ENCODE measurements at regions not wholly inside any gene's neighbourhood (a gene's known extent, or its start where the extent isn't known, plus 50 kb on each side); places are given as distances from the start of the nearest gene placed in this dataset.
A peak's percentile ranks its signal among the peaks of the same experiment; 100 is the strongest.

DNA sequence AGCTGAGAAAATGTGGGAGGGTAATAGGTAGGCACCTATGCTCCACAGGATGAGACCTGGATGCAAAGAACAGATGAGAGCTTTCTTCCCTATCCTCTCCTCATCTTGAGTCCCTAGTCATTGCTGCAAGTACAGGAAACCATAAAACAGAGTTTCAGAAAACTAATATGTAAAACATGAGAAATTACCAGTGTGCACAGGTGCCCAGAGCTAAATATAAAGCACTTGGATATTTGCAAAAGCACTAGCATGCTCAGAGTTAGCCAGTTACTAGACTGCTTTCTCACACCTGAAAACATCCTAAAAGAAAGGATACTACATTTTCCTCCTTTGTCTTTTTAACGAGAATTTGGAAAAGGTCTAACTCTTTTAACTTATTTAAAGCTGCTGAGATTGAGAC, 324.3 kb downstream of the DAD1 start:
- H3K36me3 ChIP-seq (ENCODE audit: low read depth, low read length) = no peaks in the 10 kb centered on the region
- ATAC-seq = no peak
- no peak for DNase-seq
- no peaks in the 10 kb centered on the region for H3K27me3 ChIP-seq (ENCODE audit: low read length)
- BruUV-seq (replicated peaks) = no TSS peak
- peaks cover 73% of the 10 kb centered on the region for H3K4me1 ChIP-seq (ENCODE audit: insufficient read depth, low read length)
- ChIA-PET CTCF (no interaction called here), POLR2A (ENCODE audit: unreplicated experiment) (no interaction called here)
- peak overlapping the region; percentile 76; the same call in 1 of the 2 replicates for H3K27ac ChIP-seq (ENCODE audit: low read length)
- H3K9ac ChIP-seq (ENCODE audit: low read length) = no peak overlapping the region
- intact Hi-C loops (cut with micrococcal nuclease) = no loop called here
- no peaks in the 10 kb centered on the region for H3K79me2 ChIP-seq (ENCODE audit: low read length)
- no peaks in the 10 kb centered on the region for H3K9me3 ChIP-seq (ENCODE audit: low read length)
- no peaks in the 10 kb centered on the region for H3K9me2 ChIP-seq (replicated peaks; ENCODE audit: low read length)
- H4K20me1 ChIP-seq (ENCODE audit: low read length) = no peaks in the 10 kb centered on the region
- H3K4me2 ChIP-seq (ENCODE audit: low read length) = peak overlapping the region; percentile 74
- no peak for TF ChIP-seq EZH2phosphoT487 (IDR thresholded peaks at IDR 0.05; ENCODE audit: borderline replicate concordance, low read length)
- TF ChIP-seq, protein P1, sequence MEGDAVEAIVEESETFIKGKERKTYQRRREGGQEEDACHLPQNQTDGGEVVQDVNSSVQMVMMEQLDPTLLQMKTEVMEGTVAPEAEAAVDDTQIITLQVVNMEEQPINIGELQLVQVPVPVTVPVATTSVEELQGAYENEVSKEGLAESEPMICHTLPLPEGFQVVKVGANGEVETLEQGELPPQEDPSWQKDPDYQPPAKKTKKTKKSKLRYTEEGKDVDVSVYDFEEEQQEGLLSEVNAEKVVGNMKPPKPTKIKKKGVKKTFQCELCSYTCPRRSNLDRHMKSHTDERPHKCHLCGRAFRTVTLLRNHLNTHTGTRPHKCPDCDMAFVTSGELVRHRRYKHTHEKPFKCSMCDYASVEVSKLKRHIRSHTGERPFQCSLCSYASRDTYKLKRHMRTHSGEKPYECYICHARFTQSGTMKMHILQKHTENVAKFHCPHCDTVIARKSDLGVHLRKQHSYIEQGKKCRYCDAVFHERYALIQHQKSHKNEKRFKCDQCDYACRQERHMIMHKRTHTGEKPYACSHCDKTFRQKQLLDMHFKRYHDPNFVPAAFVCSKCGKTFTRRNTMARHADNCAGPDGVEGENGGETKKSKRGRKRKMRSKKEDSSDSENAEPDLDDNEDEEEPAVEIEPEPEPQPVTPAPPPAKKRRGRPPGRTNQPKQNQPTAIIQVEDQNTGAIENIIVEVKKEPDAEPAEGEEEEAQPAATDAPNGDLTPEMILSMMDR (conservative IDR thresholded peaks at IDR 0.05; ENCODE audit: low read depth, low read length) = no peak
- no peak for TF ChIP-seq EZH2 (IDR thresholded peaks at IDR 0.05; ENCODE audit: low read length, unreplicated experiment)
- no peaks in the 10 kb centered on the region for H3F3A ChIP-seq (ENCODE audit: low read length, unreplicated experiment)
- peak overlapping the region; percentile 49; the same call in 1 of the 2 replicates for H2AFZ ChIP-seq (ENCODE audit: low read length)
- peak overlapping the region; percentile 19; the same call in 1 of the 2 replicates for H3K4me3 ChIP-seq (ENCODE audit: low read length)

DNA sequence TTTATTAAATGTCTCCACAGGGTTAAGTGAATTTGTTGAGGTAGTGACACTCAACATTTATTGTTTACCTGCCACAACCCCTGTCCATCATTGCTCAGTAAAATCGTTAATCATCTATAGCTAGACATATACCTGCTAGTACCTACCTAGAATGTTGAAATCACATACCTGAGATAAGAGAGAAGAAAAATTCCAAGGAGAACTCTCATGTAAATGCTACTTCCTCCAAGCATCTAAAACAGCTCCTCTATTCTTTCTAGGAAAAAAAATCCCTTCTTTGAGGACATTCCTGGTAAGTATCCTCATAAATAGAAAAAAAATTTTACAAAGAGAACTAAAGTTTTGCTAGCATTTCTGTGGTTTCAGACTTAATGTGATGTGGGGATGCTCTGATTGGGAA, 325.1 kb downstream of the DAD1 start:
- Histone ChIP-seq H3K27ac (ENCODE audit: low read length) (no peak overlapping the region), H3K9ac (ENCODE audit: low read length) (no peak overlapping the region), H3K9me2 (replicated peaks; ENCODE audit: low read length) (no peaks in the 10 kb centered on the region), H3K27me3 (ENCODE audit: low read length) (no peaks in the 10 kb centered on the region), H3K9me3 (ENCODE audit: low read length) (no peaks in the 10 kb centered on the region), H4K20me1 (ENCODE audit: low read length) (no peaks in the 10 kb centered on the region), H3K4me1 (ENCODE audit: insufficient read depth, low read length) (peaks cover 65% of the 10 kb centered on the region), H3K4me3 (ENCODE audit: low read length) (no peak overlapping the region), H3F3A (ENCODE audit: low read length, unreplicated experiment) (no peaks in the 10 kb centered on the region), H3K36me3 (ENCODE audit: low read depth, low read length) (no peaks in the 10 kb centered on the region), H3K79me2 (ENCODE audit: low read length) (no peaks in the 10 kb centered on the region), H2AFZ (ENCODE audit: low read length) (no peak overlapping the region), H3K4me2 (ENCODE audit: low read length) (no peak overlapping the region)
- peak; percentile 34 for DNase-seq
- TF ChIP-seq EZH2phosphoT487 (IDR thresholded peaks at IDR 0.05; ENCODE audit: borderline replicate concordance, low read length) = no peak
- TF ChIP-seq, protein P1 (conservative IDR thresholded peaks at IDR 0.05; ENCODE audit: low read depth, low read length) = no peak
- ATAC-seq = no peak
- CTCF ChIA-PET = interaction anchor here (0.7 kb wide), 1 partner anchor 633 kb away, joined by 3 read pairs; no protein-coding TSS in a partner anchor
- POLR2A ChIA-PET (ENCODE audit: unreplicated experiment) = interaction anchor here (0.6 kb wide), 1 partner anchor 28 kb away, joined by 4 read pairs; no protein-coding TSS in a partner anchor
- intact Hi-C loops (cut with micrococcal nuclease) = no loop called here
- no TSS peak for BruUV-seq (replicated peaks)

DNA sequence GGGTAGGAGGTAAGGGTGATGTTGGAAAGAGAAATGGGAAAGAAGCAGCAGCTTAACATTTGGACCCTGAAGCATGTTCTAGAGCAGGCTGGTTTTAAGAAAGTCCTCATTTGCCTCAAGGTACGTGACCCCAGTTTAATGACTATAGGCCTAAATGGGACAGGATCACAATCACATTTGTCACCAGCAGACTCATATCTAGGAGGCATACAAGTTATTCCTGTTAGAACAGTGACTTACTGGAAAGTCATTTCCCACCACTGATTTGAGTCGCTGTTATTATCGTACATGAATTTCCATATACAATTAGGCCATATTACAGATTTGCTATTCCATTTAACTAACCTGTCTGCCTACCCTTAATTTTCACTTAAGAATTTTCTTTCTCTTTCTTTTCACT, 326.1 kb downstream of the DAD1 start:
- no peak overlapping the region for H3K27ac ChIP-seq (ENCODE audit: low read length)
- peaks cover 55% of the 10 kb centered on the region for H3K4me1 ChIP-seq (ENCODE audit: insufficient read depth, low read length)
- DNase-seq (peak; percentile 54), ATAC-seq (no peak)
- no peak overlapping the region for H3K4me3 ChIP-seq (ENCODE audit: low read length)
- no peaks in the 10 kb centered on the region for H3K36me3 ChIP-seq (ENCODE audit: low read depth, low read length)
- no peaks in the 10 kb centered on the region for H4K20me1 ChIP-seq (ENCODE audit: low read length)
- no peaks in the 10 kb centered on the region for H3F3A ChIP-seq (ENCODE audit: low read length, unreplicated experiment)
- no peaks in the 10 kb centered on the region for H3K9me2 ChIP-seq (replicated peaks; ENCODE audit: low read length)
- H3K27me3 ChIP-seq (ENCODE audit: low read length) = no peaks in the 10 kb centered on the region
- peak overlapping the region; percentile 7 for H3K4me2 ChIP-seq (ENCODE audit: low read length)
- no peaks in the 10 kb centered on the region for H3K79me2 ChIP-seq (ENCODE audit: low read length)
- intact Hi-C loops (cut with micrococcal nuclease) = no loop called here
- H3K9ac ChIP-seq (ENCODE audit: low read length) = no peak overlapping the region
- no peak overlapping the region for H2AFZ ChIP-seq (ENCODE audit: low read length)
- no peak for TF ChIP-seq EZH2phosphoT487 (IDR thresholded peaks at IDR 0.05; ENCODE audit: borderline replicate concordance, low read length)
- no peak for TF ChIP-seq EZH2 (IDR thresholded peaks at IDR 0.05; ENCODE audit: low read length, unreplicated experiment)
- TF ChIP-seq, protein P1 (conservative IDR thresholded peaks at IDR 0.05; ENCODE audit: low read depth, low read length) = no peak
- no TSS peak for BruUV-seq (replicated peaks)
- no peaks in the 10 kb centered on the region for H3K9me3 ChIP-seq (ENCODE audit: low read length)
- POLR2A ChIA-PET (ENCODE audit: unreplicated experiment) = no interaction called here
- CTCF ChIA-PET = interaction anchor here (0.5 kb wide), 1 partner anchor 42 kb away, joined by 19 read pairs; no protein-coding TSS in a partner anchor
